Brain pericyte (primary cell): ENCODE measurements at regions not wholly inside any gene's neighbourhood (a gene's known extent, or its start where the extent isn't known, plus 50 kb on each side); places are given as distances from the start of the nearest gene placed in this dataset.
"Not testable (repeated sequence)": the region's sequence is repeated elsewhere in the genome, so short reads cannot be mapped to it uniquely, and the experiment has no call there.

ENCODE experiments used
- DNase-seq: peaks from one replicate; pipeline ENCODE4 v3.0.0-alpha.2; 2012; ENCODE audit warnings: low read depth, low spot score

GRCh38 chr2:95654897-95655296 lies 63.1 kb downstream of the TRIM43 start:
- not testable (repeated sequence) for DNase-seq

DNA sequence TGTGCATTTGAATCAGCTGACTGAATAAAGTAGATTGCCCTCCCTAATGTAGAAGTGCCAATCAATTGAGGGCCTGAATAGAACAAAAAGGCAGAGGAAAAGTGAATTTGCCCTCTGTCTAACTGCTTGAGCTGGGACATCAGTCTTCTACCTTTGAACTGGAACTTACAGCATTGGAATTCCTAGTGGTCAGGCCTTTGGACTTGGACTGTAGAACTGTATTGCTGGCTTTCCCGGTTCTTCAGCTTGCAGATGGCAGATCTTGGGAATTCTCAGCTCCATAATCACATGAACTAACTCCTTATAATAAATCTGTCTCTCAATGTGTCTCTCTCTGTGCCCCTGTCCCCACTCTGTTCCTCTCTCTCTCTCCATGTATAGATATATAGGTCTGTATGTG lies 64.8 kb downstream of the TRIM43 start:
- not testable (repeated sequence) for DNase-seq

DNA sequence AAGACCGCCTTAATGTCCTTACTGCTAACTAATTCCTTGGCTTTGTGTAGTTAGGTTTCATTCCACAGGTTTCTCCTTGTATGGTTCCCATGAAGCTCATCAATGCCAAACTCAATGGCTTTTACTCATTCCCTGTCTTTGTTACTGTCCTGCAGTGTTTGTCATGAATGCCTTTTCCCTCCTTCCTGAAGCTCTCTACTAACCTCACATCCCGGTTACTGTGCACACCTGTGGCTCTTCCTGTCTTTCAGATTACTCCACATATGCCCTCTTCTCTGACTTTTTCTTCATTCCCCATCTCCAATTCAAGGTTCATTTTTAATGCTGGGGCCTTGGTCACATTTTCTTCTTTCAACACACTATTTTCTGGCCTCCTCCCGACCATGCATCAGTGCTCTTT lies 66.1 kb downstream of the TRIM43 start:
- DNase-seq = not testable (repeated sequence)

- DNase-seq = not testable (repeated sequence)
Observed at GRCh38 chr2:95660766-95661562, 69.2 kb downstream of the TRIM43 start.

- not testable (repeated sequence) for DNase-seq
Observed at GRCh38 chr2:95663471-95664441, 72.0 kb downstream of the TRIM43 start.

- not testable (repeated sequence) for DNase-seq
Observed at GRCh38 chr2:95666636-95667035, 74.8 kb downstream of the TRIM43 start.

DNA sequence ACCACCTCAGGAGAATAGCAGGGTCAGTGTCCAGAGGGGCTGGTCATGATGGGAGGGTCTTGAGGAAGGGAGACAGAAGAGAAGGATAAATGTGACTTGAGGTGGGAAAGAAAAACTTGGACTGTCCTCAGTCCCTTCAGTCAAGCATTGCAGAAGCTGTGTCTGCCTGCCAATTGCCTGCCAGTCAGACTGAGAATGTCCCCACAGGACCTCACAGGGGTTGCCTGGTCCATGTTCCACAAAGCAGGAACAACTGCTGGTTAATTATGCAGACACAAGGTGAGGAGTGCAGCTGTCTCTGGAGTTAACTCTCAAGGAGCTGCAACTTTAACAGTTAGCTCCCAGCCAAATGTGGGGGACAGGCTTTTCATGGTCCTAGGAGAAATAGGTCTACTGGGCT lies 75.7 kb downstream of the TRIM43 start:
- no peak for DNase-seq

DNA sequence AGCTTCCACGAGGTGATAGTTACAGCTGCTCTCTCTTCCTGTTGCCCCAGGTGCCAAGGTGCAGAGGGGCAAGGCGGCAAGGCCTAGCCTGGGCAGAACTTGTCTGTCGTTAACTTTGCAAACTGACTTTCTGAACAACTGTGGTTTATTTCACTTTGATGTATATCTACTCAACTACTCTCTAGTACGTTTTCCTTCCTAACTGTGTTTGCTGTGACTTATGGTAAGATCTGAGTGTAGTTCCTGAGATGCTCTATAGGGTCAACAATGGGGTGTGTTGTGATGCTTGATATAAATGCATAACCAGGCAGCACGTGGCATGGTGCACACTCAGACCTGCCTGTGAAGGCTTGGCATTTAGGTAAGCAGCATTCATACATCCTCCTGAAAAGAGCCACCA lies 77.1 kb downstream of the TRIM43 start:
- DNase-seq = not testable (repeated sequence)

- DNase-seq = no peak
Observed at GRCh38 chr2:95669441-95669991, 77.7 kb downstream of the TRIM43 start.

- DNase-seq = no peak
Observed at GRCh38 chr2:95670167-95670566, 78.4 kb downstream of the TRIM43 start.

DNA sequence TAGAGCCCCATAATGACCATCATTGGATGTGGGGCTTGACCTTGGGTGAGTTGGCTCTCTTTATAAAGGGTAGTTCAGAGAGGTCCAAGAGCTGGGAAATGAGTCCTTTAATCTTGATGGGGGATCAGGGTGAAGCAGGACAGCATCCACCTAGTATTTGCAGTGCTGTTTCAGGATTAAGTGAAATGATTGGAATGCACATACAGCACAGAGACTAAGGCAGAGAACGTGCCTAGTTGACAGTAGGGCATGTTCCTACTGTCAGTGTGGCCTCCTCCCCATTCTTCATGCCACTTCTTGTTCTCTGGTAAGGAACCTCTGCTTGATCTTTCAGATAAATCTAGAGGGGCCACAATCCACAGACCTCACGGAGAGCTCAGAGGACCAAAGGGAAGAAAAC lies 78.9 kb downstream of the TRIM43 start:
- no peak for DNase-seq

GRCh38 chr2:95671171-95671570 lies 79.4 kb downstream of the TRIM43 start:
- DNase-seq = not testable (repeated sequence)

DNA sequence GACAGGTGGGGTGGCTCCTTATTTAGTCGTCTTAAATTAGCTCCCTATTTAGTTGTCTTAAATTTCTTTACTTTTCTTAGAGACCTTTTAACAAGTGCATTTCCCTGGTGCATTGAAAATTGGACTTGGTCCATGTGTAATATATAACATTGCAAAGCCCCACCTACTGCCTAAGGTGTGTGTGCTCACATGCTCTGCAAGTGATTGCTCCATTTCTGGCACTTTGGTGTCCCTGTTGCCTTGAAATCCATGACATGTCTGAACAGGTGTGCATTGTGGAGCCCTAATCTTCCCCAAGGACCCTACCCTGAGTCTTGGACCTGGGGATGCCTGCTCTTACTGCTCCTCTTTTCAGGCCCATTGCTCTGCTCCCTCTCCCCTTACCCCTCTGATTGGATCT lies 80.2 kb downstream of the TRIM43 start:
- DNase-seq = not testable (repeated sequence)

- DNase-seq = not testable (repeated sequence)
Observed at GRCh38 chr2:95672500-95672899, 80.7 kb downstream of the TRIM43 start.

DNA sequence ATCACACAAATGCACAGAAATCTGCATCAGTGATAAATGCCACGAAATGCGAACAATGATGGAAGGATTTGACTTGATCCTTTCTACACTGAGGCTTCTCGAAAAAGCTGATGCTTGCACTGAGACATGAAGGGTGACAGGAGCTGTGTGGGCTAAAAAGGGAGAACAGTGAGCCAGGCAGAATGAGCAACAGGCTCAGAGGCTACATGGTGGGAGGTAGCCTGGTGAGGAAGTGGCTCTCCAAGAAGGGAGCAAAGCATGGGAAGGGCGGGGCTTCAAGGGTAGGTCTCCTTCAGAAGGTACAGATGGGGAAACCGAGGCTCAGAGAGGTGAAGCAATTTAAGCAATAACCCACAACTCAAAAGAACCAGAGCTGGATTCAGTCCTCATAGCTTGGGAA lies 82.4 kb downstream of the TRIM43 start:
- DNase-seq = no peak

DNA sequence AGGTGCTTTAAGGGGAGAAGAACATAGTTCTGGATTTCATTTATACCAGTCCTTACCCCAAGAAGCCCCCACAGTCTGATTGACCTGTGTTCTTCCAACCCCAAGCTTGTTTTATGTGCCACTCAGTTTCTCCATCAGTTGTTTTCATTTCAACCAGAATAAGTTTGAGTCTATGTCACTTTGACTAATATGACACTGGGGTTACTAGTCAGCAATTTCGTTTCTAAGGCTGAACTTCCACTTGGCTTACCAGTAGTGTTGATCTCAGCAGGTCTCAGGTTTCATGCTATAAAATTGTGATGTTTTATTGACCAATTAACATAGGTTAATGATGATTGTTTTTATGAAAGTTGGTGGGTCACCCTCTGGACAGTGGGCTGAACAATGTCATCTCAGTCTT lies 84.8 kb downstream of the TRIM43 start:
- DNase-seq = not testable (repeated sequence)

DNA sequence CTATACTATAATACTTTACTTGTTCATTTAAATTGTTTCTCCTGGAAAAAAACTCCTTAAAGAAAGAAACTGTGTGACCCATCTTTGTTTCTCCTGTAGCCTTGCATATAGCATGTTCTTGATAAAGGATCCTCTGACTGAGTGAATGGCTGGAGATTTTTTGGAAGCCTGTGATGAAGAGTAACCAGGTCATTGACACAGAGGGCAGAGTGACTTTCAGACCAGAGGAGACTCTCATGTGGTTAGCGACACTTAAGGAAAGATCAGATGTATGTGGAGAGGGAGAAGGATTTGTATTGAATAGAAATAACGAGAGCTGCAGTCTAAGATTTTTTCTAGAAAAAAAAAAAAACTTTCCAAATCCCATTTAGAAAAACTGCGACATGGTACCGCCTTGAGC lies 85.5 kb downstream of the TRIM43 start:
- DNase-seq = no peak

DNA sequence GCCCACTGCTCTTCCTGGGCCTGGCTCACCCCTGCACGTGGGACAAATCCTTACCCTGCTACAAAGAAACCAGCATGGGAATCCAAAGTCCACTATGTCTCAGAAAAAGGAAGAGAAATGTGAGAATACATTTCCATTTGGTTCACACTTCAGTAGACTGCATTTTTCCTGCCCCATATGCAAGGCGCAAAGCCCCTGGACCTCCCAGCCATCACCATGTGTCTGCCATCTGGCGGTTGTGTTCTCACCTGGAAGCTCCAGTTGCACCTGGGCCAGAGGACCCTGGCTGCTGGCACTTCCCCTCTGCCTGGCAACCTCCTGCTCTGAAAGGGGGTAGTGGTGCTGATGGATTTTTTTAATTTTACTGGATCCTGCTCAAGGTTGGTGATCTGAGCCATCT lies 86.0 kb downstream of the TRIM43 start:
- DNase-seq = not testable (repeated sequence)

- DNase-seq = not testable (repeated sequence)
Observed at GRCh38 chr2:95681158-95681557, 89.4 kb downstream of the TRIM43 start.

DNA sequence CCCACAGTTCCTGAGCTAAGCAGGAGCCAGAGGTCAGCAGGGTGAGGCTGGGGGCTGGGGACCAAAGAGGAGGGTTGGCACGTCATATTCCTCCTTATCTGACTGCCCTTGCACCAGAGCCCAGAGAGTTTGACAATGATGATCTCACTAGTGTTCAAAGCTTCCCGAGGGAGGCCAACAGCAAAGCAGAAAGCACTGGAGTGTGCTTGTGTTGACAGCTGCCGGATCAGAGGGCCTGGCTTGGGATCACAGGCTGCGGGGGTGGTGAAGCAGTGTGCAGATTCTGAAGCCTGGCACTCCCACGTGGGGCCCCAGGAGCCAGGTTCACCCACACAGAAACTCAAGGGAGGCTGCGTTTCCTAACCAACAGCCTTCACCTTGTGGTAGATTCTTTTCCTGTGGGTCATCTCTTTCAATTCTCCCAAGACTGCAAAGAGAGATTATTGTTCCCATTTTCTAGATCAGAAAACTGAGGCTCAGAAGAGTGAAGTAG lies 89.8 kb downstream of the TRIM43 start:
- DNase-seq = not testable (repeated sequence)

- DNase-seq = not testable (repeated sequence)
Observed at GRCh38 chr2:95682889-95683517, 91.2 kb downstream of the TRIM43 start.
